GM23338 (cell line): ENCODE measurements at regions not wholly inside any gene's neighbourhood (a gene's known extent, or its start where the extent isn't known, plus 50 kb on each side); places are given as distances from the start of the nearest gene placed in this dataset.

Experiments used
- ATAC-seq: fragments of 200-7000 bp; cut with Tn5 transposase; 3 replicates; pipeline ENCODE4 v1.9.1; 2020
- DNase-seq: peaks from one replicate; pipeline ENCODE4 v3.0.0-alpha.2; 2015; ENCODE audit warnings: low spot score
- H2AFZ ChIP-seq: fragments of 200-600 bp; sonication (generic); 2 replicates; pipeline ENCODE4 v1.8.0; 2016; ENCODE audit warnings: antibody characterized with exemption, mild to moderate bottlenecking, moderate library complexity
- H3F3A ChIP-seq: fragments of 200-600 bp; sonication (generic); replicated peaks from 2 replicates; pipeline ENCODE4 v1.8.0; 2017; ENCODE audit warnings: antibody characterized with exemption, mixed run types, low read depth
- H3K27ac ChIP-seq: fragments of 200-600 bp; sonication (generic); 2 replicates; pipeline ENCODE4 v1.6.1; 2016; ENCODE audit warnings: low read depth
- H3K27me3 ChIP-seq: fragments of 200-600 bp; sonication (generic); 2 replicates; pipeline ENCODE4 v1.8.0; 2016; ENCODE audit warnings: mild to moderate bottlenecking, mixed run types, moderate library complexity; ENCODE audit not compliant: insufficient read depth
- H3K36me3 ChIP-seq: fragments of 200-600 bp; sonication (generic); 2 replicates; pipeline ENCODE4 v1.8.0; 2016; ENCODE audit warnings: mild to moderate bottlenecking; ENCODE audit not compliant: insufficient read depth
- H3K4me1 ChIP-seq: fragments of 200-600 bp; sonication (generic); 2 replicates; pipeline ENCODE4 v1.8.0; 2016; ENCODE audit warnings: mild to moderate bottlenecking, moderate library complexity; ENCODE audit not compliant: insufficient read depth
- H3K4me2 ChIP-seq: fragments of 200-600 bp; sonication (generic); 2 replicates; pipeline ENCODE4 v1.7.1; 2017; ENCODE audit warnings: mixed run types
- H3K4me3 ChIP-seq: fragments of 200-600 bp; sonication (generic); 2 replicates; pipeline ENCODE4 v1.6.1; 2016; ENCODE audit warnings: mixed run types
- H3K79me2 ChIP-seq: fragments of 200-600 bp; sonication (generic); replicated peaks from 2 replicates; pipeline ENCODE4 v1.8.0; 2017; ENCODE audit warnings: mild to moderate bottlenecking; ENCODE audit not compliant: insufficient read depth
- H3K9me2 ChIP-seq: fragments of 200-600 bp; sonication (generic); 2 replicates; pipeline ENCODE4 v1.8.0; 2017; ENCODE audit not compliant: insufficient read depth
- H4K20me1 ChIP-seq: fragments of 200-600 bp; sonication (generic); replicated peaks from 2 replicates; pipeline ENCODE4 v1.8.0; 2017; ENCODE audit warnings: mild to moderate bottlenecking; ENCODE audit not compliant: insufficient read depth
- H3K27ac Mint-ChIP-seq: 2 replicates; pipeline ENCODE4 v1.8.0; 2020; ENCODE audit warnings: inconsistent platforms, mild to moderate bottlenecking, moderate library complexity, mixed read lengths
- H3K27me3 Mint-ChIP-seq: 3 replicates; pipeline ENCODE4 v1.8.0; 2022; ENCODE audit warnings: low read depth, mild to moderate bottlenecking, moderate library complexity, mixed read lengths, inconsistent platforms; ENCODE audit not compliant: insufficient read depth, poor library complexity
- H3K36me3 Mint-ChIP-seq: 3 replicates; pipeline ENCODE4 v1.8.0; 2021; ENCODE audit warnings: low read depth, mild to moderate bottlenecking, inconsistent platforms, moderate library complexity, mixed read lengths
- H3K4me1 Mint-ChIP-seq: 3 replicates; pipeline ENCODE4 v1.8.0; 2020; ENCODE audit warnings: mild to moderate bottlenecking, inconsistent platforms, mixed read lengths
- H3K4me3 Mint-ChIP-seq: 3 replicates; pipeline ENCODE4 v1.8.0; 2021; ENCODE audit warnings: moderate library complexity, mild to moderate bottlenecking, inconsistent platforms, mixed read lengths
- H3K9me3 Mint-ChIP-seq: 3 replicates; pipeline ENCODE4 v1.8.0; 2020; ENCODE audit warnings: moderate library complexity, mild to moderate bottlenecking, inconsistent platforms, mixed read lengths
- CREB1 ChIP-seq: fragments of 250-450 bp; sonication (Bioruptor Pico); IDR thresholded peaks from 2 replicates; pipeline ENCODE4 v1.5.0; 2020; ENCODE audit warnings: low read depth, mild to moderate bottlenecking, moderate library complexity
- CTCF ChIP-seq, 2 experiments: fragments of 200-600 bp in 1 of 2; sonication (generic) in 1 of 2; conservative IDR thresholded peaks; 2 replicates each; pipeline versions ENCODE4 v1.5.1 to v1.6.1; 2016 to 2017; ENCODE audit warnings: antibody characterized with exemption in 2 of 2, low read depth in 2 of 2, mild to moderate bottlenecking in 2 of 2, moderate library complexity in 1 of 2
- EZH2 ChIP-seq: fragments of 200-600 bp; sonication (generic); IDR thresholded peaks from one replicate; pipeline ENCODE4 v1.8.0; 2017; ENCODE audit warnings: antibody characterized with exemption, mild to moderate bottlenecking, low read depth; ENCODE audit not compliant: unreplicated experiment
- EZH2phosphoT487 ChIP-seq: fragments of 200-600 bp; sonication (generic); IDR thresholded peaks from one replicate; pipeline ENCODE4 v1.8.1; 2018; ENCODE audit warnings: antibody characterized with exemption; ENCODE audit not compliant: unreplicated experiment
- JUNB ChIP-seq: IDR thresholded peaks from one replicate; pipeline ENCODE4 v1.6.1; 2016; ENCODE audit warnings: antibody characterized with exemption; ENCODE audit not compliant: unreplicated experiment
- NANOG ChIP-seq: IDR thresholded peaks from 2 replicates; pipeline ENCODE4 v1.6.1; 2016; ENCODE audit warnings: antibody characterized with exemption, borderline replicate concordance
- POLR2AphosphoS5 ChIP-seq: IDR thresholded peaks from 2 replicates; pipeline ENCODE4 v1.6.1; 2016; ENCODE audit warnings: antibody characterized with exemption, low read depth
- STAT1 ChIP-seq: IDR thresholded peaks from one replicate; pipeline ENCODE4 v1.6.1; 2016; ENCODE audit warnings: antibody characterized with exemption; ENCODE audit not compliant: unreplicated experiment
- ZNF114 ChIP-seq: fragments of 250-450 bp; sonication (Bioruptor Pico); IDR thresholded peaks from 2 replicates; pipeline ENCODE4 v1.5.0; 2020; ENCODE audit warnings: mild to moderate bottlenecking, moderate library complexity
- ZNF331 ChIP-seq: fragments of 250-450 bp; sonication (Bioruptor Pico); IDR thresholded peaks from 2 replicates; pipeline ENCODE4 v1.5.0; 2020; ENCODE audit warnings: low read depth, mild to moderate bottlenecking, moderate library complexity
- ZNF462 ChIP-seq: fragments of 250-450 bp; sonication (Bioruptor Pico); IDR thresholded peaks from 2 replicates; pipeline ENCODE4 v1.5.0; 2020; ENCODE audit warnings: mild to moderate bottlenecking, moderate library complexity
- TF ChIP-seq, protein P1 (sequence below): IDR thresholded peaks from 2 replicates; pipeline ENCODE4 v1.6.1; 2016; ENCODE audit warnings: antibody characterized with exemption
- TF ChIP-seq, protein P2 (sequence below): IDR thresholded peaks from one replicate; pipeline ENCODE4 v1.6.1; 2018; ENCODE audit warnings: antibody characterized with exemption; ENCODE audit not compliant: unreplicated experiment

GRCh38 chr5:104111632-104112031, 549.0 kb upstream of the NUDT12 start:
- H3K4me3 Mint-ChIP-seq: no peak overlapping the region
- no peak for DNase-seq
- Histone ChIP-seq H3K27me3 (no peaks in the 10 kb centered on the region), H3F3A (no peaks in the 10 kb centered on the region), H4K20me1 (no peaks in the 10 kb centered on the region), H3K79me2 (no peaks in the 10 kb centered on the region), H3K4me2 (no peak overlapping the region), H3K27ac (no peak overlapping the region), H3K36me3 (no peaks in the 10 kb centered on the region), H3K4me3 (no peak overlapping the region), H2AFZ (no peak overlapping the region), H3K4me1 (no peaks in the 10 kb centered on the region), H3K9me2 (no peaks in the 10 kb centered on the region)
- TF ChIP-seq POLR2AphosphoS5 (no peak), EZH2phosphoT487 (no peak), JUNB (no peak), CREB1 (CRISPR knock-in tag) (no peak), NANOG (no peak), ZNF331 (no peak), CTCF (conservative IDR thresholded peaks at IDR 0.05; ENCODE audit: low read depth in 2 of 2) (no peak), STAT1 (no peak), ZNF462 (CRISPR knock-in tag) (no peak), EZH2 (no peak), ZNF114 (CRISPR knock-in tag) (no peak)
- TF ChIP-seq, protein P1, sequence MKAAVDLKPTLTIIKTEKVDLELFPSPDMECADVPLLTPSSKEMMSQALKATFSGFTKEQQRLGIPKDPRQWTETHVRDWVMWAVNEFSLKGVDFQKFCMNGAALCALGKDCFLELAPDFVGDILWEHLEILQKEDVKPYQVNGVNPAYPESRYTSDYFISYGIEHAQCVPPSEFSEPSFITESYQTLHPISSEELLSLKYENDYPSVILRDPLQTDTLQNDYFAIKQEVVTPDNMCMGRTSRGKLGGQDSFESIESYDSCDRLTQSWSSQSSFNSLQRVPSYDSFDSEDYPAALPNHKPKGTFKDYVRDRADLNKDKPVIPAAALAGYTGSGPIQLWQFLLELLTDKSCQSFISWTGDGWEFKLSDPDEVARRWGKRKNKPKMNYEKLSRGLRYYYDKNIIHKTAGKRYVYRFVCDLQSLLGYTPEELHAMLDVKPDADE: no peak
- TF ChIP-seq, protein P2, sequence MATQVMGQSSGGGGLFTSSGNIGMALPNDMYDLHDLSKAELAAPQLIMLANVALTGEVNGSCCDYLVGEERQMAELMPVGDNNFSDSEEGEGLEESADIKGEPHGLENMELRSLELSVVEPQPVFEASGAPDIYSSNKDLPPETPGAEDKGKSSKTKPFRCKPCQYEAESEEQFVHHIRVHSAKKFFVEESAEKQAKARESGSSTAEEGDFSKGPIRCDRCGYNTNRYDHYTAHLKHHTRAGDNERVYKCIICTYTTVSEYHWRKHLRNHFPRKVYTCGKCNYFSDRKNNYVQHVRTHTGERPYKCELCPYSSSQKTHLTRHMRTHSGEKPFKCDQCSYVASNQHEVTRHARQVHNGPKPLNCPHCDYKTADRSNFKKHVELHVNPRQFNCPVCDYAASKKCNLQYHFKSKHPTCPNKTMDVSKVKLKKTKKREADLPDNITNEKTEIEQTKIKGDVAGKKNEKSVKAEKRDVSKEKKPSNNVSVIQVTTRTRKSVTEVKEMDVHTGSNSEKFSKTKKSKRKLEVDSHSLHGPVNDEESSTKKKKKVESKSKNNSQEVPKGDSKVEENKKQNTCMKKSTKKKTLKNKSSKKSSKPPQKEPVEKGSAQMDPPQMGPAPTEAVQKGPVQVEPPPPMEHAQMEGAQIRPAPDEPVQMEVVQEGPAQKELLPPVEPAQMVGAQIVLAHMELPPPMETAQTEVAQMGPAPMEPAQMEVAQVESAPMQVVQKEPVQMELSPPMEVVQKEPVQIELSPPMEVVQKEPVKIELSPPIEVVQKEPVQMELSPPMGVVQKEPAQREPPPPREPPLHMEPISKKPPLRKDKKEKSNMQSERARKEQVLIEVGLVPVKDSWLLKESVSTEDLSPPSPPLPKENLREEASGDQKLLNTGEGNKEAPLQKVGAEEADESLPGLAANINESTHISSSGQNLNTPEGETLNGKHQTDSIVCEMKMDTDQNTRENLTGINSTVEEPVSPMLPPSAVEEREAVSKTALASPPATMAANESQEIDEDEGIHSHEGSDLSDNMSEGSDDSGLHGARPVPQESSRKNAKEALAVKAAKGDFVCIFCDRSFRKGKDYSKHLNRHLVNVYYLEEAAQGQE: no peak
- H3K4me1 Mint-ChIP-seq: no peaks in the 10 kb centered on the region
- H3K36me3 Mint-ChIP-seq: no peaks in the 10 kb centered on the region
- no peaks in the 10 kb centered on the region for H3K9me3 Mint-ChIP-seq
- H3K27me3 Mint-ChIP-seq: no peaks in the 10 kb centered on the region
- H3K27ac Mint-ChIP-seq: no peak overlapping the region
- ATAC-seq: no peak
